ENCODE measurements at regions not wholly inside any gene's neighbourhood (a gene's known extent, or its start where the extent isn't known, plus 50 kb on each side); places are given as distances from the start of the nearest gene placed in this dataset.

- TF ChIP-seq NFYA (IDR thresholded peaks at IDR 0.05; ENCODE audit: borderline replicate concordance, low read depth, low read length) = no peak
- no peak for TF ChIP-seq POLR2A (IDR thresholded peaks at IDR 0.05; ENCODE audit: low read depth, low read length)
These were observed 82.5 kb upstream of the DPH5 start for GRCh38 chr1:101108111-101108500.
